Ishikawa (cell line): ENCODE measurements at regions not wholly inside any gene's neighbourhood (a gene's known extent, or its start where the extent isn't known, plus 50 kb on each side); places are given as distances from the start of the nearest gene placed in this dataset.

Experiments used
- EP300 ChIP-seq: IDR thresholded peaks from 2 replicates; pipeline ENCODE4 v1.6.1; 2012; ENCODE audit warnings: borderline replicate concordance
- FOXM1 ChIP-seq: IDR thresholded peaks from 2 replicates; pipeline ENCODE4 v1.6.1; 2012; ENCODE audit warnings: low read depth, borderline replicate concordance
- MAX ChIP-seq: IDR thresholded peaks from 2 replicates; pipeline ENCODE4 v1.6.1; 2012
- RAD21 ChIP-seq: IDR thresholded peaks from 2 replicates; pipeline ENCODE4 v1.6.1; 2012; ENCODE audit warnings: low read depth
- REST ChIP-seq: IDR thresholded peaks from 2 replicates; pipeline ENCODE4 v1.6.1; 2012; ENCODE audit warnings: low read depth, mild to moderate bottlenecking
- ZBTB7A ChIP-seq: IDR thresholded peaks from 2 replicates; pipeline ENCODE4 v1.6.1; 2012; ENCODE audit warnings: low read depth

GRCh38 chr13:33610438-33611120, 207.4 kb upstream of the RFC3 start:
- TF ChIP-seq REST, result no peak
- peak; percentile 23; the same call in 1 of the 2 replicates for TF ChIP-seq RAD21
- peak; percentile 92 for TF ChIP-seq ZBTB7A
- peak; percentile 94; the same call in 1 of the 2 replicates for TF ChIP-seq EP300
- no peak; the same call in 1 of the 2 replicates for TF ChIP-seq FOXM1
- TF ChIP-seq MAX, result peak; percentile 95
